ENCODE measurements at regions not wholly inside any gene's neighbourhood (a gene's known extent, or its start where the extent isn't known, plus 50 kb on each side); places are given as distances from the start of the nearest gene placed in this dataset.

GRCh38 chr16:86287664-86288201 lies 222.6 kb upstream of the FOXF1 start:
- TF ChIP-seq CEBPB (IDR thresholded peaks at IDR 0.05) (no peak), EGR1 (IDR thresholded peaks at IDR 0.05) (no peak), TAF1 (IDR thresholded peaks at IDR 0.05; ENCODE audit: low read depth) (no peak), YY1 (IDR thresholded peaks at IDR 0.05; ENCODE audit: low read depth) (no peak), TCF12 (IDR thresholded peaks at IDR 0.05; ENCODE audit: low read depth) (no peak), MAX (IDR thresholded peaks at IDR 0.05) (no peak), EP300 (IDR thresholded peaks at IDR 0.05; ENCODE audit: borderline replicate concordance) (no peak), ZBTB7A (IDR thresholded peaks at IDR 0.05; ENCODE audit: low read depth) (no peak), TEAD4 (IDR thresholded peaks at IDR 0.05) (no peak), REST (IDR thresholded peaks at IDR 0.05; ENCODE audit: low read depth) (no peak), CREB1 (IDR thresholded peaks at IDR 0.05; ENCODE audit: low read depth) (no peak), RAD21 (IDR thresholded peaks at IDR 0.05; ENCODE audit: low read depth) (no peak)

Measured in Ishikawa (cell line).